ENCODE measurements at regions not wholly inside any gene's neighbourhood (a gene's known extent, or its start where the extent isn't known, plus 50 kb on each side); places are given as distances from the start of the nearest gene placed in this dataset.
A peak's percentile ranks its signal among the peaks of the same experiment; 100 is the strongest.
"Not testable (repeated sequence)": the region's sequence is repeated elsewhere in the genome, so short reads cannot be mapped to it uniquely, and the experiment has no call there.

- DNase-seq (ENCODE audit: low read depth) = no peak
Measured at GRCh38 chr2:7683708-7684107, 766.5 kb downstream of the RNF144A start.

GRCh38 chr2:7685342-7686015 lies 768.3 kb downstream of the RNF144A start:
- DNase-seq (ENCODE audit: low read depth) = peak; percentile 44

- no peak for DNase-seq (ENCODE audit: low read depth)
Measured at GRCh38 chr2:7686016-7686385, 768.8 kb downstream of the RNF144A start.

GRCh38 chr2:7691961-7692656 lies 774.9 kb downstream of the RNF144A start:
- DNase-seq (ENCODE audit: low read depth) = no peak

GRCh38 chr2:7692657-7693161 lies 775.5 kb downstream of the RNF144A start:
- DNase-seq (ENCODE audit: low read depth) = peak; percentile 89

- no peak for DNase-seq (ENCODE audit: low read depth)
Measured at GRCh38 chr2:7693246-7694075, 776.2 kb downstream of the RNF144A start.

GRCh38 chr2:7694076-7694985 lies 777.1 kb downstream of the RNF144A start:
- DNase-seq (ENCODE audit: low read depth) = no peak

GRCh38 chr2:7696556-7696955 lies 779.3 kb downstream of the RNF144A start:
- DNase-seq (ENCODE audit: low read depth) = not testable (repeated sequence)

- no peak for DNase-seq (ENCODE audit: low read depth)
Measured at GRCh38 chr2:7697052-7697451, 779.8 kb downstream of the RNF144A start.

- DNase-seq (ENCODE audit: low read depth) = no peak
Measured at GRCh38 chr2:7701791-7702190, 784.6 kb downstream of the RNF144A start.

GRCh38 chr2:7703048-7703447 lies 785.8 kb downstream of the RNF144A start:
- DNase-seq (ENCODE audit: low read depth) = no peak

GRCh38 chr2:7703543-7704144 lies 786.4 kb downstream of the RNF144A start:
- no peak for DNase-seq (ENCODE audit: low read depth)

- DNase-seq (ENCODE audit: low read depth) = no peak
Measured at GRCh38 chr2:7704296-7704865, 787.2 kb downstream of the RNF144A start.

GRCh38 chr2:7706791-7707190 lies 789.6 kb downstream of the RNF144A start:
- no peak for DNase-seq (ENCODE audit: low read depth)

- DNase-seq (ENCODE audit: low read depth) = no peak
Measured at GRCh38 chr2:7707723-7708122, 790.5 kb downstream of the RNF144A start.

- no peak for DNase-seq (ENCODE audit: low read depth)
Measured at GRCh38 chr2:7709907-7710306, 792.7 kb downstream of the RNF144A start.

GRCh38 chr2:7711167-7711566 lies 794.0 kb downstream of the RNF144A start:
- DNase-seq (ENCODE audit: low read depth) = no peak

GRCh38 chr2:7719876-7720275 lies 802.7 kb downstream of the RNF144A start:
- DNase-seq (ENCODE audit: low read depth) = no peak

- no peak for DNase-seq (ENCODE audit: low read depth)
Measured at GRCh38 chr2:7721413-7721995, 804.3 kb downstream of the RNF144A start.

- no peak for DNase-seq (ENCODE audit: low read depth)
Measured at GRCh38 chr2:7722212-7722910, 805.1 kb downstream of the RNF144A start.

Measured in stromal cell of bone marrow (primary cell).